AG04450 (cell line): ENCODE measurements at regions not wholly inside any gene's neighbourhood (a gene's known extent, or its start where the extent isn't known, plus 50 kb on each side); places are given as distances from the start of the nearest gene placed in this dataset.
"Not testable (repeated sequence)": the region's sequence is repeated elsewhere in the genome, so short reads cannot be mapped to it uniquely, and the experiment has no call there.

Source experiments
- CTCF ChIA-PET: fragments of 300-600, 350-600 bp; formaldehyde crosslinking; extraction: SDS; loops from one replicate; lab custom pipeline; 2022; ENCODE audit warnings: antibody characterized with exemption, inconsistent platforms; lab: Charles Lee
- POLR2A ChIA-PET: fragments of 350-600 bp; formaldehyde crosslinking; extraction: SDS; loops from one replicate; lab custom pipeline; 2021; ENCODE audit warnings: antibody characterized with exemption, inconsistent platforms; lab: Yijun Ruan, JAX
- DNase-seq: peaks from one replicate; pipeline ENCODE4 v3.0.0-alpha.2; 2011; ENCODE audit warnings: low read depth, low spot score
- H3K27ac ChIP-seq: one replicate; pipeline ENCODE4 v1.5.1; 2012; ENCODE audit warnings: low read depth, low read length, control low read depth
- H3K27me3 ChIP-seq: one replicate; pipeline ENCODE4 v1.6.0; 2012; ENCODE audit warnings: low read length; ENCODE audit not compliant: control insufficient read depth, insufficient read depth
- H3K4me3 ChIP-seq: 2 replicates; pipeline ENCODE4 v1.5.1; 2011; ENCODE audit warnings: mild to moderate bottlenecking, low read depth, low read length, control low read depth
- H3K9me3 ChIP-seq: 2 replicates; pipeline ENCODE4 v1.5.1; 2012; ENCODE audit warnings: low read length; ENCODE audit not compliant: control insufficient read depth, insufficient read depth
- TF ChIP-seq, protein P1 (sequence below): IDR thresholded peaks from 2 replicates; pipeline ENCODE4 v1.5.1; 2011; ENCODE audit warnings: low read depth, low read length, control low read depth, inconsistent platforms

DNA sequence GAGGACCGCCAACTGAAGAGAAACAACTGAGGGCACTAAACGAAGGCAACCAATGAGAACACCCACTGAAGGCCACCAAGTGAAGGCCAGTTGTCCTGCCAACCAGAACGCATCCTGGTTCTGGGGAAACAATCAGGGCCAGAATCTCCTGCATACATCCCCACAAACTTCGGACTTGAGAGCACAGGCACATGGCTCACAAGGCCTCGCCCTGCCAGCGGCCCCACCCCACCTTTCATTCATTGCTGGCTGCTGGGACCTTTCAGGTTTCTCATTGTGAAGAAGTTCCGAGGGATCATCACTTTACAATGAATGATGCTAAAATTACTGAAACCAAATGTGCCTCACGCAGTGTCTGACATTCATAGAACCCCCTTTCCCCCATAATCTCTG lies 79.2 kb upstream of the ABI1 start:
- H3K27me3 ChIP-seq, result no peaks in the 10 kb centered on the region
- CTCF ChIA-PET, result no interaction called here
- POLR2A ChIA-PET, result no interaction called here
- no peaks in the 10 kb centered on the region for H3K9me3 ChIP-seq
- TF ChIP-seq, protein P1, sequence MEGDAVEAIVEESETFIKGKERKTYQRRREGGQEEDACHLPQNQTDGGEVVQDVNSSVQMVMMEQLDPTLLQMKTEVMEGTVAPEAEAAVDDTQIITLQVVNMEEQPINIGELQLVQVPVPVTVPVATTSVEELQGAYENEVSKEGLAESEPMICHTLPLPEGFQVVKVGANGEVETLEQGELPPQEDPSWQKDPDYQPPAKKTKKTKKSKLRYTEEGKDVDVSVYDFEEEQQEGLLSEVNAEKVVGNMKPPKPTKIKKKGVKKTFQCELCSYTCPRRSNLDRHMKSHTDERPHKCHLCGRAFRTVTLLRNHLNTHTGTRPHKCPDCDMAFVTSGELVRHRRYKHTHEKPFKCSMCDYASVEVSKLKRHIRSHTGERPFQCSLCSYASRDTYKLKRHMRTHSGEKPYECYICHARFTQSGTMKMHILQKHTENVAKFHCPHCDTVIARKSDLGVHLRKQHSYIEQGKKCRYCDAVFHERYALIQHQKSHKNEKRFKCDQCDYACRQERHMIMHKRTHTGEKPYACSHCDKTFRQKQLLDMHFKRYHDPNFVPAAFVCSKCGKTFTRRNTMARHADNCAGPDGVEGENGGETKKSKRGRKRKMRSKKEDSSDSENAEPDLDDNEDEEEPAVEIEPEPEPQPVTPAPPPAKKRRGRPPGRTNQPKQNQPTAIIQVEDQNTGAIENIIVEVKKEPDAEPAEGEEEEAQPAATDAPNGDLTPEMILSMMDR, result no peak
- DNase-seq, result no peak
- no peak overlapping the region for H3K4me3 ChIP-seq
- H3K27ac ChIP-seq, result no peak overlapping the region

DNA sequence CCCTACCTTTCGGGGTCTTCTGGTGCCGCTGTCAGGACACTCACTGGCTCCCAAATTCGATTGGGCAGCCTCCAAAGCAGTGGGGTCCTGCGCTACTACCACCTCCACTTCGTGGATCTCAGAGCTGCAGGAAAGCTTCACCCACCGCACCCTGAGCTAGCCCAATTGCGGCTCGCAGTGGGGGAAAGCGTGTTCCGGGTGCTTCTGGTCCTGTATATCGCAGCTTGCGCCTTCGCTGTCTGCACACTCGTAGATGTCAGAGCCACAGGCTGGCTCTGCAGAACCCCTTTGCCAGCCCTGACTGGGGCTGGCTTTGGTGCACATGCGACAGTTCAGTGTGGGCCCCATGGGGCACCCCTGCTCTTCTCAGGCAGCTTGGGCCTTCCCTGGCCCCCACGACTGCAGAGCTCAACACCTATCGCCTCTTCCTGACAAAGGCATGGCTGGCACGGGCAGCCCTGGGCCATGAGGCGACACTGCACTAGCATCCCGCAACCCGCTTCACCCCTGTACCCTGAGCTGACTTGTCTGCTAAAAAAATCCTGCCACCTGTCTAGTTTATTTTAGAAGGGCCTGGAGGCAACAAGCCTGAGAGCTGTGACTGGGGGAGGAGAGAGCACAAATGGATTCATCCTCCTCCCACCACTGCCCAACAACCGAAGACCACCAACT lies 78.7 kb upstream of the ABI1 start:
- Histone ChIP-seq H3K27me3 (no peaks in the 10 kb centered on the region), H3K27ac (no peak overlapping the region), H3K4me3 (no peak overlapping the region), H3K9me3 (no peaks in the 10 kb centered on the region)
- TF ChIP-seq, protein P1, result no peak
- CTCF ChIA-PET, result no interaction called here
- POLR2A ChIA-PET, result no interaction called here
- no peak for DNase-seq

GRCh38 chr10:26938578-26938977 lies 77.8 kb upstream of the ABI1 start:
- ChIA-PET POLR2A (no interaction called here), CTCF (no interaction called here)
- DNase-seq, result no peak
- H3K9me3 ChIP-seq, result no peaks in the 10 kb centered on the region
- H3K4me3 ChIP-seq, result no peak overlapping the region
- TF ChIP-seq, protein P1, result no peak
- no peaks in the 10 kb centered on the region for H3K27me3 ChIP-seq
- H3K27ac ChIP-seq, result no peak overlapping the region

DNA sequence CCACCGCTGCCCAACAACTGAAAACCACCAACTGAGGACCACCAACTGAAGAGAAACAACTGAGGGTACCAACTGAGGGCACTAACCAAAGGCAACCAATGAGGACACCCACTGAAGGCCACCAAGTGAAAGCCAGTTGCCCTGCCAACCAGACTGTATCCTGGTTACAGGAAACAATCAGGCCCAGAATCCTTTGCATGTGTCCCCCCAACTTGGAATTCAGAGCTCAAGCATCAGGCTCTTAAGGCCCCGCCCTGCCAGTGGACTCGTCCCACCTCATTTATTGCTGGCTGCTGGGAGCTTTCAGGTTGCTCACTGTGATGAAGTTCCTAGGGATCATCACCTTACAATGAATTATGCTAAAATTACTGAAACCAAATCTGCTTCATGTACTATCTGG lies 76.6 kb upstream of the ABI1 start:
- no peak overlapping the region for H3K27ac ChIP-seq
- no peaks in the 10 kb centered on the region for H3K27me3 ChIP-seq
- DNase-seq, result no peak
- no peak overlapping the region for H3K4me3 ChIP-seq
- POLR2A ChIA-PET, result no interaction called here
- TF ChIP-seq, protein P1, result no peak
- H3K9me3 ChIP-seq, result no peaks in the 10 kb centered on the region
- CTCF ChIA-PET, result no interaction called here

- CTCF ChIA-PET, DNase-seq, H3K4me3 ChIP-seq, H3K9me3 ChIP-seq, H3K27ac ChIP-seq, H3K27me3 ChIP-seq, POLR2A ChIA-PET: not testable (repeated sequence)
Measured at GRCh38 chr10:26934190-26934589, 73.4 kb upstream of the ABI1 start.

DNA sequence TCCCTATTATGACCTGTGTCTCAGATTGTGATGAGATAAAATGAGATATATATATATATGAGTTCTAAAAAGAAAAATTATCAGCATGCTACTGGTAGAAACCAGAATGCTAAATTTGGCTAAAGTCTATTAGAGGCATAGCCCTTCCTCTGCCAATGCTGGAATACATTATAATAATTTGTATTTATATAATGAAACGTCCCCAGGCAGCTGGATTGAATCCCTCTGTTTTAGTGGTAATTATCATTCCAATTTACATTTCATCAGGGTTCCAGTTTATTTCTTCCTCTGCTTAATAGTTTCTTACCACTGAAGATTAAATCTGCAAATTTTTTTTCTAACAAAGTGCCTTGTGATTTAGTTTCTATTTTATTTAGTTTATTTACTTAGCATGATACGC lies 71.8 kb upstream of the ABI1 start:
- Histone ChIP-seq H3K27me3 (no peaks in the 10 kb centered on the region), H3K9me3 (no peaks in the 10 kb centered on the region), H3K4me3 (no peak overlapping the region), H3K27ac (no peak overlapping the region)
- DNase-seq, result no peak
- TF ChIP-seq, protein P1, result no peak
- ChIA-PET CTCF (no interaction called here), POLR2A (no interaction called here)
